T-cell (primary cell): ENCODE measurements at regions not wholly inside any gene's neighbourhood (a gene's known extent, or its start where the extent isn't known, plus 50 kb on each side); places are given as distances from the start of the nearest gene placed in this dataset.

Experiments used
- ATAC-seq, 4 experiments: fragments of 200-7000 bp in 3 of 4; fragments of 150-1000 bp in 1 of 4; cut with Tn5 transposase; replicated peaks in 1 of 4; 1 replicate in 3 of 4; 2 replicates in 1 of 4; pipeline ENCODE4 v1.10.0; 2021; ENCODE audit warnings: moderate library complexity in 3 of 4, mild to moderate bottlenecking in 2 of 4, moderate number of reproducible peaks in 1 of 4
- CTCF ChIA-PET, 2 donors: fragments of 300-600 bp; sonication (Branson Sonifier 250); formaldehyde crosslinking; loops; one replicate each; lab custom pipeline; 2022; ENCODE audit warnings: antibody characterized with exemption in 2 of 2; lab: Charles Lee
- POLR2A ChIA-PET, 2 donors: fragments of 300-600 bp; sonication (Branson Sonifier 250); formaldehyde crosslinking; loops; one replicate each; lab custom pipeline; 2022; ENCODE audit warnings: antibody characterized with exemption in 2 of 2; lab: Charles Lee
- DNase-seq, 35 experiments: peaks; one replicate each; pipeline versions ENCODE4 v3.0.0 to v3.0.0-alpha.2; 2013 to 2023
- H3K27ac ChIP-seq: one replicate; pipeline ENCODE4 v1.5.1; 2013; ENCODE audit warnings: low read length
- H3K27me3 ChIP-seq, 2 experiments: replicated peaks in 1 of 2; 1 replicate in 1 of 2; 2 replicates in 1 of 2; pipeline versions ENCODE4 v1.6.1 to v1.7.0; 2013; ENCODE audit warnings: low read length in 1 of 2, mixed read lengths in 1 of 2; ENCODE audit not compliant: control insufficient read depth in 2 of 2, insufficient read depth in 2 of 2; ENCODE audit errors: extremely low read depth in 1 of 2
- H3K36me3 ChIP-seq, 2 donors: 1 replicate in 1 of 2; 2 replicates in 1 of 2; pipeline versions ENCODE4 v1.6.1 to v1.7.0; 2013; ENCODE audit warnings: low read length in 1 of 2; ENCODE audit not compliant: control insufficient read depth in 2 of 2, insufficient read depth in 1 of 2; ENCODE audit errors: extremely low read depth in 1 of 2
- H3K4me1 ChIP-seq, 2 experiments: 1 replicate in 1 of 2; 2 replicates in 1 of 2; pipeline versions ENCODE4 v1.6.1 to v1.7.0; 2013; ENCODE audit warnings: low read length in 2 of 2, mixed read lengths in 1 of 2; ENCODE audit not compliant: insufficient read depth in 2 of 2, control insufficient read depth in 1 of 2; ENCODE audit errors: extremely low read depth in 1 of 2
- H3K4me3 ChIP-seq, 2 donors: 1 replicate in 1 of 2; 2 replicates in 1 of 2; pipeline versions ENCODE4 v1.5.1 to v1.7.0; 2013; ENCODE audit warnings: mild to moderate bottlenecking in 2 of 2, low read length in 1 of 2, moderate library complexity in 1 of 2; ENCODE audit not compliant: control insufficient read depth in 1 of 2; ENCODE audit errors: extremely low read depth in 1 of 2
- H3K9me3 ChIP-seq: 2 replicates; pipeline ENCODE4 v1.7.0; 2013
- H3K27ac Mint-ChIP-seq, 2 donors: one replicate each; pipeline ENCODE4 v1.8.0; 2020 to 2021; ENCODE audit warnings: mild to moderate bottlenecking in 2 of 2, mixed read lengths in 2 of 2
- H3K27me3 Mint-ChIP-seq, 2 donors: one replicate each; pipeline ENCODE4 v1.8.0; 2021 to 2022; ENCODE audit warnings: mixed read lengths in 2 of 2
- H3K36me3 Mint-ChIP-seq: one replicate; pipeline ENCODE4 v1.8.0; 2021; ENCODE audit warnings: mixed read lengths
- H3K4me1 Mint-ChIP-seq, 3 donors: one replicate each; pipeline ENCODE4 v1.8.0; 2020 to 2022; ENCODE audit warnings: mixed read lengths in 3 of 3, mild to moderate bottlenecking in 1 of 3
- H3K4me3 Mint-ChIP-seq, 3 donors: one replicate each; pipeline ENCODE4 v1.8.0; 2020 to 2022; ENCODE audit warnings: mild to moderate bottlenecking in 3 of 3, mixed read lengths in 3 of 3, moderate library complexity in 3 of 3
- H3K9me3 Mint-ChIP-seq, 3 donors: one replicate each; pipeline ENCODE4 v1.8.0; 2020 to 2022; ENCODE audit warnings: mixed read lengths in 3 of 3
- WGBS: methylation state at CpG from one replicate; pipeline ENCODE4 v1.1.5; 2013; ENCODE audit warnings: missing lambda C conversion rate; ENCODE audit not compliant: insufficient coverage; 5-methylcytosine and 5-hydroxymethylcytosine counted together

DNA sequence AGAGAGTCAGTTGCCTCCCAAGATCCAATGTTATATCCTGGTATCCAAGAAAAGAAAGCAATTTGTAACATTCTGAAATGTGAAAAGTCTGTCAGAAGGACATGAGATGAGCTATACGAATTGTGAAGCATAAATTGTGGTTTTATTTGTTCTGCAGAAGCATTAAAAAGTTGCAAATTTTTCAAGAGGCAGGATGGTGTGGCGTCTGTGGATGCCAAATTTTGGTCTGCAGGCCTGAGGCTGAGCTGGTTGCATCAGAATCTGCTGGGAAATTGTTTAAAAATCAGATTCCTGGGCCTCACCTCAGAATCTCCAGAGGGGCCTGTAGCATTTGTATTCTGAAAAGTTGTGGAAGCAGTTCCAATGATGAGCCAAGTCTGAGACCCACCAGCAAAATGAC, 284.7 kb downstream of the NUAK1 start:
- Mint-ChIP-seq H3K9me3 (peaks cover 0 to 3% (median 0%) of the 10 kb centered on the region in 3 donors), H3K36me3 (no peaks in the 10 kb centered on the region), H3K27me3 (peaks cover 0 to 6% of the 10 kb centered on the region in 2 donors), H3K4me3 (no peak overlapping the region), H3K4me1 (no peaks in the 10 kb centered on the region), H3K27ac (no peak overlapping the region)
- WGBS, result 45% methylated on average over 2 of the region's 2 CpGs
- no peak for ATAC-seq
- Histone ChIP-seq H3K36me3 (no peaks in the 10 kb centered on the region), H3K4me3 (no peak overlapping the region), H3K9me3 (no peaks in the 10 kb centered on the region), H3K4me1 (no peaks in the 10 kb centered on the region), H3K27me3 (peaks cover 0 to 2% of the 10 kb centered on the region in 2 experiments), H3K27ac (no peak overlapping the region)
- CTCF ChIA-PET, result no interaction called here
- DNase-seq, result no peak
- POLR2A ChIA-PET, result no interaction called here

- DNase-seq, result no peak
- H3K4me3 Mint-ChIP-seq, result no peak overlapping the region
These were observed 283.2 kb downstream of the NUAK1 start for GRCh38 chr12:105855361-105856047.

DNA sequence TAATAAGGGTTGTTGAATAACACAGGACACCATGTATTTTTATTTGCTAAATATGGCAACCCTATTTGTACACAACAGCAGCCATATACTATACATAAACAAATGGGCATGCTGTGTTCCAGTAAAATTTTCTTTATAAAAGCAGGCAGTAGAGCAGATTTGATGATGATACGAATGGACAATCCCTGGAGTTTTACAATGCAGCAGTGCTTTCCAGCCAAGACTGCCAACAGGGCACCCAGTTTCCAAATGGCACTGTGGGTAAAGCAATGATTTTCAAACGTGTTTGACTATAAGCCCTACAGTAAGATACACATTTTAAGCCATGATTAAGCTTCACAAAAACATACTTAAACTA, 282.7 kb downstream of the NUAK1 start:
- no peak for ATAC-seq
- Histone ChIP-seq H3K27ac (no peak overlapping the region), H3K27me3 (peaks cover 0 to 4% of the 10 kb centered on the region in 2 experiments), H3K4me3 (no peak overlapping the region), H3K36me3 (no peaks in the 10 kb centered on the region), H3K4me1 (no peaks in the 10 kb centered on the region), H3K9me3 (no peaks in the 10 kb centered on the region)
- 88% methylated on average over 1 of the region's 2 CpGs for WGBS
- no peak for DNase-seq
- no peaks in the 10 kb centered on the region for H3K36me3 Mint-ChIP-seq
- ChIA-PET CTCF (no interaction called here), POLR2A (no interaction called here)
- H3K4me3 Mint-ChIP-seq, result no peak overlapping the region
- H3K27ac Mint-ChIP-seq, result no peak overlapping the region
- peaks cover 0 to 6% of the 10 kb centered on the region in 2 donors for H3K27me3 Mint-ChIP-seq
- peaks cover 0 to 6% (median 3%) of the 10 kb centered on the region in 3 donors for H3K9me3 Mint-ChIP-seq
- no peaks in the 10 kb centered on the region for H3K4me1 Mint-ChIP-seq

More at GRCh38 chr12:105855361-105856047, 283.2 kb downstream of the NUAK1 start:
- no peaks in the 10 kb centered on the region for H3K36me3 Mint-ChIP-seq
- peaks cover 0 to 4% (median under 1%) of the 10 kb centered on the region in 3 donors for H3K9me3 Mint-ChIP-seq
- Histone ChIP-seq H3K9me3 (no peaks in the 10 kb centered on the region), H3K36me3 (no peaks in the 10 kb centered on the region), H3K27me3 (peaks cover 0 to 4% of the 10 kb centered on the region in 2 experiments), H3K27ac (no peak overlapping the region), H3K4me1 (no peaks in the 10 kb centered on the region), H3K4me3 (no peak overlapping the region)
- ChIA-PET POLR2A (no interaction called here), CTCF (no interaction called here)
- WGBS, result 100% methylated on average over 2 of the region's 3 CpGs
- no peaks in the 10 kb centered on the region for H3K4me1 Mint-ChIP-seq
- no peak for ATAC-seq
- no peak overlapping the region for H3K27ac Mint-ChIP-seq
- H3K27me3 Mint-ChIP-seq, result peaks cover 0 to 6% of the 10 kb centered on the region in 2 donors

DNA sequence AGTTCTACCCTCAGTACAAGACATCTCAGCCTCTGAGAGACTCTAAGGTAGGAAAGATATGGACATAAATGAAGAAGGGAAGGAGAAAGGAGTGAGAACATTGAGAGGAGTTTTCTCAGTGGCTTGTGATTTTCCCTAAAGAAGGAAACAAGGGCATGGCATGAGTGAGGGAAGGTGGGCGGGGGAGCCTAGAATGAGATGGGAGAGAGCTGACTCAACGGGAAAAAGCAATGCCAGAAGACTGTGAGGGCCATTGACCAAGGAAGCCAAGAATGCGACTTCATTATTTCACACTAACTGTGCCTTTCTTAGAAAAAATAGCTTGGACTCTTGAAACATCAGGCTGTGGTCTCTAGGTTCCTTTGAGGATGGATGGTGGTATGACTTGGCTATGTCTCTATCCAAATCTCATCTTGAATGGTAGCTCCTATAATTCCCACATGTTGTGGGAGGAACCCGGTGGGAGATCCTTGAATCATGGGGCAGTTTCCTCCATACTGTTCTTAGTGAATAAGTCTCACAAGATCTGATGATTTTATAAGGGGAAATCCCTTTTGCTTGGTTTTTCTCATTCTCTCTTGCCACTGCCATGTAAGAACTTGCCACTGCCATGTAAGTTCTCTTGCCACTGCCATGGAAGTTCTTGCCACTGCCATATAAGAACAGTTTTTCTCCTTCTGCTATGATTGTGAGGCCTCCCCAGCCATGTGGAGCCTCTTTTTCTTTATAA, 279.6 kb downstream of the NUAK1 start:
- no peak overlapping the region for H3K27ac ChIP-seq
- H3K27me3 ChIP-seq, result peaks cover 0 to 8% of the 10 kb centered on the region in 2 experiments
- peaks cover 0 to 3% of the 10 kb centered on the region in 2 donors for H3K27me3 Mint-ChIP-seq
- DNase-seq, result no peak
- H3K36me3 Mint-ChIP-seq, result no peaks in the 10 kb centered on the region
- 71% methylated on average over 2 of the region's 4 CpGs for WGBS
- ATAC-seq, result no peak
- CTCF ChIA-PET, result no interaction called here
- no peaks in the 10 kb centered on the region for H3K4me1 ChIP-seq
- peaks cover 0 to 6% (median 3%) of the 10 kb centered on the region in 3 donors for H3K9me3 Mint-ChIP-seq
- H3K9me3 ChIP-seq, result no peaks in the 10 kb centered on the region
- no peak overlapping the region for H3K4me3 Mint-ChIP-seq
- no peaks in the 10 kb centered on the region for H3K4me1 Mint-ChIP-seq
- no peak overlapping the region for H3K4me3 ChIP-seq
- H3K36me3 ChIP-seq, result no peaks in the 10 kb centered on the region
- H3K27ac Mint-ChIP-seq, result no peak overlapping the region
- POLR2A ChIA-PET, result no interaction called here

DNA sequence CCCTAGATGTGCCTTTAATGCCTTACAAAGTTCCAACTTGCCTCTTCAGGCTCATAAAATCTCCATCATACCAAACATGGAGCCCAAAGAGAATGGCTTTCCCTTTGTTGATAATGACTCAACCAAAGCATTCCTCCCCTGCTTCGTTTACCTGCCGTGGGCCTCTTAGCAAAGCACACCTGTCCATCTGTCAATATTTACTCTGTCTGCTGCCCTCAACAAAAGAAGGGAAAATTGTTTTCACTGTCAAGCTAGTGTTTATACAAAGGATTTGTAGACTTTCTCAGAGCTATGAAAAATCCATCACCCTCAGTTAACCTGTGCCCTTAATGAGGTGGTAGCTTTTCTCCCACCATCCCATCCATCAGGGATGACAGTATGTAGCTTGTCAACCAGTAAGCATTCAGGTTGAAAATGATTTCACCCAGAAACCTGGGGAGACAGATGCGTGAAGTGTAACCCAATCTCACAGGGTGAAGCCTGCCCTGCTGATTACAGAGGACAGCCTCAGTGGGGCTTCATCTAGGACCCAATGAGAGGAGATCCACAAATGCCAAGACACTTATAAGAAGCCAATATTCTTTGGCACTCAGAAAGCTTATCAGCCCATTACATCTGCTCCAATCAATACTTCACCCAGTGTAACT, 278.1 kb downstream of the NUAK1 start:
- no peak overlapping the region for H3K27ac ChIP-seq
- Mint-ChIP-seq H3K27me3 (peaks cover 0 to 3% of the 10 kb centered on the region in 2 donors), H3K4me3 (no peak overlapping the region), H3K27ac (no peak overlapping the region), H3K9me3 (peaks cover 0 to 10% (median 3%) of the 10 kb centered on the region in 3 donors), H3K4me1 (no peaks in the 10 kb centered on the region), H3K36me3 (no peaks in the 10 kb centered on the region)
- WGBS, result 50% methylated on average over 1 of the region's 3 CpGs
- ChIA-PET CTCF (interaction anchor here in 1 of 2 donors (0.6 kb wide), 1 partner anchor 342 kb away, joined by 4 read pairs; no protein-coding TSS in a partner anchor), POLR2A (no interaction called here)
- H3K9me3 ChIP-seq, result no peaks in the 10 kb centered on the region
- no peak overlapping the region for H3K4me3 ChIP-seq
- peaks cover 0 to 8% of the 10 kb centered on the region in 2 experiments for H3K27me3 ChIP-seq
- H3K4me1 ChIP-seq, result no peaks in the 10 kb centered on the region
- H3K36me3 ChIP-seq, result no peaks in the 10 kb centered on the region
- ATAC-seq, result no peak
- DNase-seq, result no peak

DNA sequence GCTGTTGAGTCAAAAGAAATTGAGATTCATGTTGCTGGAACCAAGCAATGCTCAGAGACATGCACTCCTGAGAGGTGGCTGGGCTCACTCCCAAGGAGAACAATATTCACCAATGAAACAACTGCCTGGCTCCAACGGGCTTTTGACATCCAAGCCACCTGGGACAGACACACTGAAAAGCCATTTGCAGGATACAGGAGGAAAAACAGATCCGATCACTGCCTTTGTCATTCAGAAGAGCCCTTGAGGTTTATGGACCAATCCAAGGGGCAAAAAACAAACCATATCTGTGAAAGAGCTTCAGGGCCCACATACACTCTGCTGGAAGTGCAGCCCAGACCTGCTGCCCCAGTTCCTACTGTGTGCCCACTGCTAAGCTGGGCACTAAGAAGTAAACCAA, 277.5 kb downstream of the NUAK1 start:
- ATAC-seq, result no peak
- peaks cover 0 to 10% (median 3%) of the 10 kb centered on the region in 3 donors for H3K9me3 Mint-ChIP-seq
- ChIA-PET POLR2A (no interaction called here), CTCF (no interaction called here)
- no peaks in the 10 kb centered on the region for H3K36me3 ChIP-seq
- H3K27ac ChIP-seq, result no peak overlapping the region
- H3K36me3 Mint-ChIP-seq, result no peaks in the 10 kb centered on the region
- H3K4me1 ChIP-seq, result no peaks in the 10 kb centered on the region
- no peak overlapping the region for H3K27ac Mint-ChIP-seq
- 70% methylated on average over 2 of the region's 2 CpGs for WGBS
- H3K27me3 ChIP-seq, result peaks cover 0 to 8% of the 10 kb centered on the region in 2 experiments
- H3K4me3 Mint-ChIP-seq, result no peak overlapping the region
- no peak overlapping the region for H3K4me3 ChIP-seq
- H3K4me1 Mint-ChIP-seq, result no peaks in the 10 kb centered on the region
- H3K27me3 Mint-ChIP-seq, result peaks cover 0 to 3% of the 10 kb centered on the region in 2 donors
- no peak for DNase-seq
- H3K9me3 ChIP-seq, result no peaks in the 10 kb centered on the region
